Myocyte (in vitro differentiated cells): ENCODE measurements at regions not wholly inside any gene's neighbourhood (a gene's known extent, or its start where the extent isn't known, plus 50 kb on each side); places are given as distances from the start of the nearest gene placed in this dataset.

Experiments
- DNase-seq: peaks from one replicate; pipeline ENCODE4 v3.0.0-alpha.2; 2012; ENCODE audit warnings: low read depth

- DNase-seq = no peak
These were observed 148.8 kb downstream of the INO80D start for GRCh38 chr2:205937211-205937610.

- DNase-seq = no peak
These were observed 149.5 kb downstream of the INO80D start for GRCh38 chr2:205936446-205936845.

- DNase-seq = peak; percentile 11
These were observed 151.5 kb downstream of the INO80D start for GRCh38 chr2:205934443-205934842.

- no peak for DNase-seq
These were observed 153.1 kb downstream of the INO80D start for GRCh38 chr2:205932861-205933260.

GRCh38 chr2:205931388-205931787 is 154.6 kb downstream of the INO80D start:
- DNase-seq = no peak

- DNase-seq = no peak
These were observed 155.8 kb downstream of the INO80D start for GRCh38 chr2:205930209-205930608.

- DNase-seq = no peak
These were observed 156.6 kb downstream of the INO80D start for GRCh38 chr2:205929246-205929942.

- DNase-seq = peak; percentile 67
These were observed 160.3 kb downstream of the INO80D start for GRCh38 chr2:205925373-205926337.

- no peak for DNase-seq
These were observed 161.3 kb downstream of the INO80D start for GRCh38 chr2:205924676-205925075.

GRCh38 chr2:205915130-205915524 is 170.8 kb downstream of the INO80D start:
- DNase-seq = no peak

GRCh38 chr2:205914213-205915129 is 171.5 kb downstream of the INO80D start:
- no peak for DNase-seq

- DNase-seq = no peak
These were observed 172.3 kb downstream of the INO80D start for GRCh38 chr2:205913668-205914067.

- no peak for DNase-seq
These were observed 174.7 kb downstream of the INO80D start for GRCh38 chr2:205911306-205911705.

- no peak for DNase-seq
These were observed 176.8 kb downstream of the INO80D start for GRCh38 chr2:205909184-205909572.

GRCh38 chr2:205908212-205909183 is 177.5 kb downstream of the INO80D start:
- DNase-seq = peak; percentile 66

GRCh38 chr2:205906419-205906818 is 179.6 kb downstream of the INO80D start:
- no peak for DNase-seq

- no peak for DNase-seq
These were observed 180.4 kb downstream of the INO80D start for GRCh38 chr2:205905576-205905975.

- no peak for DNase-seq
These were observed 181.1 kb downstream of the INO80D start for GRCh38 chr2:205904873-205905272.

- DNase-seq = peak; percentile 36
These were observed 182.3 kb downstream of the INO80D start for GRCh38 chr2:205903549-205904129.

GRCh38 chr2:205902900-205903237 is 183.1 kb downstream of the INO80D start:
- DNase-seq = no peak
